GM19035 (cell line): ENCODE measurements at regions not wholly inside any gene's neighbourhood (a gene's known extent, or its start where the extent isn't known, plus 50 kb on each side); places are given as distances from the start of the nearest gene placed in this dataset.

Experiments used
- ATAC-seq: cut with Tn5 transposase; IDR thresholded peaks from one replicate; pipeline ENCODE4 v1.9.1; 2021; ENCODE audit not compliant: unreplicated experiment

DNA sequence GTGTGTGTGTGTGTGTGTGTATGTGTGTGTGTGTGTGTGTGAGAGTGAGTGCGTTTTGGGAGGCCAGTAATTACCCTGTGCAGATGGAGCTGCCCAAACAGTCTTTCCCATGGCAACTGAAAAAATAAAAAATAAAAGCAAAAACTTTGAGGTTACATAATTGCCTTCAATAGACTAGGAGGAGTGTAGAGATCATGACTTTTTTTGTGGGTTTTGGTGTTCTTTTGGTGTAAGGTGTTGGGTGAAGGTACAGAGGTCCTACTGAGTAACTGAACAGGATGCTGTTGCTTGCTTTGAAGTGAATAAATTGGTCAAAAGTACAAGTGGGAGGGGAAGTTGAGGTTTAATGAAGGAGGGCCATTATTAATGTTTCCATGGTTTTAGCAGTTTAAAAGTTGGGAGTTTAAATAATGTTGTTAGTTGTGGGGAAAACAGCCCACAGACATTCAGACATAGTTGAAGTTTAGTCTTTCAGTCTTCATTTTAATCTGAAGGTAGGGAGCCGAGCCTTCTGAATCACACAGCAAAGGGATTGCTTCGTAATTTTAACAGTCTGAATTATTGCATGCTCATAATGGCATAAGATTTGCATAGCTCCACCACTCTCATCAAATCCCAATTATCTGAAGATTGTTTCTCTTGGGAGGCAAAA, 251.4 kb downstream of the PRL start:
- no peak for ATAC-seq

DNA sequence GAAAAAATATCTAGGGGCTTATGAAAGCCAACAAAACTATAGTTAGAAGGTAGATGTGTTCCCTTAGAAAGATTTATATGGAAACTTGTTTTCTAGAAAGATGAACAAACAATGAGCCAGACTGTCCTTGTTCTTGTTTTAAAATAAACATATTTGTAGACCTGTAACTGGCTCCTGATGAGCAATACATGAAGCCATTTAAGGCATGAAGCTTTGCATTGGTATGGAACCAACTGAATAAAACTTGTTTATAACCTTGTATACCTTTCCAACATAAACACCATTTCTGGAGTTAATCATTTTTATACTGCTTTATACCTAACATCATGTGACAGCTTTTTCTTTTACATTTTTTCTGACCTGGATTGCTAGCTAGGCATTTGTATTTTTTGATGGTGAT, 247.8 kb downstream of the PRL start:
- ATAC-seq: no peak

DNA sequence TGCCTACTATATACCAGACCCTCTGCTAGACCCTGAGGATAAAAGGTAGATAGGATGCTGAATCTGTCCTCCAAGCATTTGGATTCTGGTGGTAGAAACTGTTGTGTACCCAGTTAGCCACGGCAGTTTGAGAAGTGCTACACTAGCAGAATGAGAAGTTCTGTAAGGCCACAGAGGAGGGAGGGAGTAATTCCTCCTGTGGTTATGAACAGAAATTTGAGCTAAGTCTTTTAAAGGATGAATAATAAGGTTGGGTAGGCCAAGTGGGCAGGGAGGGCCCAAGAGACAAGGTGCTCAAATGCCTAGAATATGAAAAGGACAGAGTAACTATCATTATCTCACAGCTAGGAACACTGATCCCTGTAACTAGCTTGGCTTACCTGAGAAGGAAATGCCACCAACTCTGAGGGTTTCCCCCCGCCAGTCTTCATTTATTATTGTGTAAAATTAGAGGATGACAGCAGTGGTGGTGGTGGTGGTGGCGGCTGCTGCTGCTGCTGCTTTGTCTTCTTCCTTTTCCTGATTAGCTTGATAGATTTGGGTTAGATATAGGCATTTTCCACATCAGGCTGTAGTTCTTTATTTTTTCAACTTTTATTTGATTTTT, 243.3 kb downstream of the PRL start:
- no peak for ATAC-seq

DNA sequence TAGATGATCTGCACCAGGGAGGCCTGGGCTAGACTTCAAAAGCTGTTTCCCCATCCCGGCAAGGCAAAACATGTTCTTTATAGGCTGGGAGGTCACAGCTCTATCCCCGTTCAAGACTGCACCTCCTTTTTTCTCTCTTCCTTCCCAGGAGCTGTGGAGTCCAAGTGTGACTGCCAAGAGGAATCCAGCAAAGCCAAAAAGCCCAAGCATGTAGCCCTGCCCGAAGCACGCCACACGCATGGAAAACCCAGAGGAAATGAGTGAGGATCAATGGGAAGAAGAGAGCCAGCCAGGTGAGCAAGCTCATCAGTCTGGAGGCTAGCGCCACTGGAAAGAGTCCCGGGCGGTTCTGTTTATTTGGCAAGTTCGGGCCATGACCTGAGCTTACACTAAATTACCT, 240.4 kb downstream of the PRL start:
- ATAC-seq: no peak

DNA sequence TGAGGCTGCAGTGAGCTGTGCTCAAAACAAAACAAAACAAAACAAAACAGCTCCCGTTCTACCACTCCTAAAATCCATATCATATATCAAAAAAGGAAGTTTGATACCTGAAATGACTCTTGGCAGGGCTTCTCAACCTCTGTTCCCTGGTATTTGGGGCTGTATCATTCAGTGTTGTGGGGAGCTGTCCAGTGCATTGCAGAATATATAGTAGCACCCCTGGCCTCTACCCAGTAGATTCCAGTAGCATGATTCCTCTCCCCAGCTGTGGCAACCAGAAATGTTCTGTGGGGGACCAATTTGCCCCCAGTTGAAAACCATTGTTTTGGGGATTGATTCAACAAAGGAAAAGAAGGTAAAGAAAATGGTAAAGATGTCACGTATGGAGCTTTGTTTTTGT, 238.9 kb downstream of the PRL start:
- no peak for ATAC-seq

DNA sequence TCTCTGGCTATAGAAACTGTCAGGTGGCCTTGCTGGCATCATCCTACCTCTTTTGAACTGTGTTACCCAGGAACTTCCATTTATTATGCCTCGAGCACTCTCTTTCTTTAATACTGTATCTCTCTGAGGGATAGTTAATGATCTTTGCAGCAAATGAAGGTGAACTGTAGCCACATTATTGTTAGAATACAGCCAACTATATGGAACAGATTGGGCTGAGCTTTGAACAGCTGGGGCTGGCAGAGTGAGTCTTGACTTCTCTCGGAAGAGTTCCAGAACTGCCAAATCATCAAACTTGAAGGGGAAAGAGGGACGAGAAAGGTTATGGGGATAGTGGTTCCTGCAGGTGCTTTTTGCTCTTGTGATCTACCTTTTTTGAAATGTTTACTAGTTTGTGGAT, 237.7 kb downstream of the PRL start:
- ATAC-seq: no peak

DNA sequence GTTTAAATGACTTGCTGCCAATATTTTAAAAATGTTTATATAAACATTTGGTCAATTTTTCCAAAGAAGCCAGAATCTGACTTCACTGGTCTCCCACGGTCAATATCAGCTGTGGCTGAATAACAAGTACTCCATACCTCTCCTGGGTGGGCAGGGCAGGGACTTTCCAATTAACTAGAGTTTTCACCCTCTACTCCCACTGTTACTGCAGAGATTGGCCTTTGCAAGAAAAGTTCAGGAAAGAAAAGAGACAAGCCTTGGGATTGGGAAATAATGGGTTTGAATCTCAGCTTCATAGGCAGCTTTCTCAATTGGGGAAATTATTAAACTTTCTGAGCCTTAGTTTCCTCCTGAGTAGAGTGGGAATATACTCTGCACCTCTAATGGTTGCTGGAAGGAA, 236.9 kb downstream of the PRL start:
- ATAC-seq: no peak

DNA sequence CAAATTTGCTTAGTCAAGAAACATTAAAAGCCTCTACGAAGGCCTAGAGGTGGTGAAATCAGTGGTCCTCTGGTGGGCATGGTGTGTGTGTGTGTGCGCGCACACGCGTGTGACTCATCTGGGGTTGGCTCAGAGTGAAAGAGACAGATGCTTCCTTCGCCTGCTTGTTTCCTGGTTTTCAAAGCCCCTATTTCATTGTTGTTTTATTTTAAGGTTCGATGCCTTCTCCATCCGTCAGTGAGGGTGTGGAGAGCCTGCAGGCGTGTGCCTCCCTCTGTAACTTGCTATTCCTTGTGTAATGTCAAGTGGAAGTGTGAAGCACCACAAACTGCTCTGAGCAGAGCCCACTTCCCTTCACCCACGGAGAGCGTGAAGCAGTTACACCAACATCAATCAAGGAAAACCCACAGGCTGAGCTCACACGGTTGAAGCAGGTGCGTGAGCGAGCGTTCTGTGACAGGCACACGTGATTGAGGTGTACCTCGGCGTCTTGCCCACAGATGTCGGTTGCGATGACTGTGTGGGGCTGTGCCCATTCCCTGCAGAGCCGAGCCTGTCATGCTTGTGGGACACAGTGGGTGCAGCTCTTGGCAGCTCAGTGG, 233.9 kb downstream of the PRL start:
- ATAC-seq: peak; percentile 76

DNA sequence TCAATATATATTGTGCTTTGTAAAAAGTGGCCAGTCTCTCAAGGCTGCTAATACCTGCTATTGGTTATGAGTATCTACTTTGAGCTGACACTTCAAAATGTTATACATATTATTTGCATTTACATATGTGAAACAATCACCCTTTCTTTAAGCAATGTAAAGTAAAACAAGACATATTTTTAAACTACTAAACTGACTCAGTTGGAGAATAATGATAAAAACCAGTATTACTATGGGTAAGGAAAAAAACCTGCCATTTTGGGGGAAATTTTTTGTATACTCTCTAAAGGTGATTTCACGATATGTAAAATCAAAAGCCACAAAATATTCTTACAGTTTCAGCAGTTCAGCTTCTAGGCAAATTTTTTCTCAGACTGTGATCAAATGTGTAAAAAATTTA, 232.3 kb downstream of the PRL start:
- ATAC-seq: peak; percentile 24

DNA sequence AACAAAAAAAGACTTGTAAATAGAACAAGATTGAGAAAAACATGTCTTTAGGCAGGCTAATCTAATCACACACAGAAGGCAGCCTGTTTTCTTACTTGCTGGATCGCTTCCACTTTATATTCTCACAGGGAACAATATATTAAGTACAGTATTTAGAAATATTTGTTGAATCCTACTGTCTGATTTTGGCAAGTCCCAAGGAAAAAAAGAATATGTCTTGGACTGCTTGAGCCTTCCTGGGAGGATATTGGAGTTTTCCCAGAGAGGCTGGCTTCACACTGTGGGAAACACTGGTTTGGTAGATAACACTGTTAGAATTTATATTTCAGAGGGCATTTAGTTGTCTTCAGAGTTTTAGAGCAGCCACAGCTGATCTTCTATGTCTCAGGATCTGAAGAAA, 229.7 kb downstream of the PRL start:
- no peak for ATAC-seq

DNA sequence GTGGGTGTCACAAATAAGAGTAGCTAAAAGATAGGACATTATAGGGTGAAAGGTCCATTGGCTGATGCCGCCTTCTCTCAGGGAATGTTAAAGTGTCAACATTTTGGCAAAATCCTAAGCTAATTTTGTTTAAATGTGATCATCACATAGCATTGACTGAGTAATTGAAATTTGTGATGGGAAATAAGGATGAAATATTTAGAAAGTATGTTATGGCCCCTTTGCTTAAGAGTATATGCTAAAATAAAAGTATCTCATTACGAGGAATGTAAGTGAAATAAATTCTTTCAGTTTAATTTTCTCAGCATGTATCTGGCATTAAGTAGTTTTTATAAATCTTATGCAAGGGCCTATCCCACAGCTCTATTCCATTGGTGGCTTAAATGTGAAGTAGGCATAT, 229.2 kb downstream of the PRL start:
- ATAC-seq: no peak

DNA sequence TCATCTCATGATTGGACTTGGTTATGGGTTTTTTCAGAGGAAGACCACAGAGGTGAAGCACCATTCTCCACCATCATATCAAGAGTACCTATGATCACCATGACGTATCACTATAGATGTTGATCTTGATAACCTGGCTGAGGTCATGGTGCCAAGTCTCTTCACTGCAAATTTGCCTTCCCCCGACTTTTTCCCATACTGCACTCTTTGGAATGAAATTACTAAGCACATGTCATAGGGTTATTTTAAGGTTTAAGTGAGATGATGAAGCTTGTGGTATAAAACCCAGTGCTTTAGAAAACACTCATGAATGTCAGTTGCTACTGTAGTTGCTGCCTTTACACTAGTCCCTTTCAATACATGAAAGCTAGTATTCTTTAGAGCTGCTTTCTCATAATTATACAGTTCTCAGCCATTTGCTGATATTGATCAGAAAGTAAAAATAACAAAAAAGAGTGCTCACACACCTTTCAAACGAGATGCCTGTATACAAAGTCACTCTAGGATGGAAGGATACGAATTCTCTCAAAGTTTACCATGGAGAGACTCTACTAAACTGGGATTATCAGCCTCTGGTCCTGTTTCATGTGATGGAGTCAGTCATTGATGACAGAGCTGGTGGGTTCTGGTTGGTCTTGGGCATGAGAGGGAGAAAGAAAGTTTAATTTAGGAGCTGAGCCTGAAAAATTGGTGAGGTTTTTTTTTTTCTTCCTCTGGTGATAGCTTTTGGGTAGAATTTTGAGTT, 228.1 kb downstream of the PRL start:
- ATAC-seq: peak; percentile 66

DNA sequence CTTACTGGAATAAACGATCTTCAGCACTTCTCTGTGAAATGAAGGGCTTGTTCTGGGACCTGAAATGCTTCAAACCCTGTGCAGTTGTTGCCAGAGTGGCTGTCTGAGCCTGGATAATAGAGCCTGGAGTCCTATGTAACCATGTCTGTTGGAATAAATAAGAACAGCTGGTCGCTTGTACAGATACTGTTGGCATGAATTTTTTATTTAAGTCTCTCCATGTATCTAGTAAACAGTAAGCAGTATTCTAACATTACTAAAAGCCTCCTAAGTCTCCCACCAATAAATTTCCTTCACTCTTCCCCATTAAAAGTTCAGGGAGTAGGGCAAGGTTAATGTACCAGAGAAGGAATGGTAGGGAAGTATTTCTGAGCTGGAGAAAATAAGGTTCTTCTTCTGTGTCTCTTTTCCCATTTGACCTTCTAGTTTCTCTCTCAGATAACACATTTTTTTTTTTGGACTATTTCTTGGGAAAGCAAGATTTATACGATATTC, 227.5 kb downstream of the PRL start:
- ATAC-seq: no peak

DNA sequence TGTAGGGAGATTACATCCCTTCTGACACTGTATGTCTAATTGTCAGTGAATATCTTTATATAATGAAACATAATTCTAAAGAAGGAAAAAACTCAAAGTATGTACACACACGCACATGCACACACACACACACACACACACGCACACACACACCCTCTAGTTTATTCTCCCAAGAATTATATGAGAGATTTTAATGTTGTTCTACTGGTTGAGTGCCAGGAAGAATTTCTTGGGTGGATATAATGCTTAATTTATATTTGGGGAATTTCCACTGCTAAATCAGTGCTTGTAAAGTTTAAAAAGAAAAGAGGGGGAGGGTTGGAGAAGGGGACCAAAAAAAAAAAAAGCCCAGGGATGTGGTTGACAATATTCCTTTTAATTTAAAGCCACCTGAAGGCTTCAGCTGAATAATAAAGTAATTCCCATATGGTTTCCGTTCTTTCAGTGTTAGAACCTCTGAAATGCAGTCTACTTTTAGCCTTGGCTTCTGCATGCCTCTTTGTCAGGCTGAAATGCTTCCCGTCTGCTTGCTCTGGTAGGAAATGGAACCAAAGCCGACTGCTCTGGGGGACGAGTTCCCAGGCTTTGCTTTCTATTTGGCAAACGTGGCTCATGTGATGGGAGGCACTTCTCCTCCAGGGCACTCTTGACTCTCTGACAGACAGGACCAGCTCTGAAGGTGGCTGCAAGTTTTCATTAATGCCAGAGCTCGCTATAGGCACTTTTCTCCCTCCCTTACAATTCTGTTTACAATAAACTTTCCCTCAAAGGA, 225.4 kb downstream of the PRL start:
- no peak for ATAC-seq

DNA sequence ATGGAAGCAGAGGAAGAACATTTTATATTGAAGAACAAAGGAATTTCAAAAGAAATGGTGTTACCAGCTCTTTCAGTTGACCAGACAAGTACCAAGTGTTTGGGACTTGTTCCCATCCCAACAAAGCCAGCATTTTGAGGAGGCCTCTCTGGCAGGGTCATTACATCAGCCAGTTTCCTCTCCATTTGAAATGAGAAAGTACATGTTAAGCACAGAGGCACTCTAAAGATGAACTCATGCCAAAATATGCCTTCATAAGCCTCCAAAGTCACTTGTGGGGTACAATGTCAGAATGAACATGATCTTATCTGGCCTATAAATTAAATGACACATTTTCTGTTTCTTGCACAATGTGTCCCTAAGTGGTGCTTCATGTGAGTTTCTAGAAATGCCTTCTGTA, 223.9 kb downstream of the PRL start:
- ATAC-seq: no peak

DNA sequence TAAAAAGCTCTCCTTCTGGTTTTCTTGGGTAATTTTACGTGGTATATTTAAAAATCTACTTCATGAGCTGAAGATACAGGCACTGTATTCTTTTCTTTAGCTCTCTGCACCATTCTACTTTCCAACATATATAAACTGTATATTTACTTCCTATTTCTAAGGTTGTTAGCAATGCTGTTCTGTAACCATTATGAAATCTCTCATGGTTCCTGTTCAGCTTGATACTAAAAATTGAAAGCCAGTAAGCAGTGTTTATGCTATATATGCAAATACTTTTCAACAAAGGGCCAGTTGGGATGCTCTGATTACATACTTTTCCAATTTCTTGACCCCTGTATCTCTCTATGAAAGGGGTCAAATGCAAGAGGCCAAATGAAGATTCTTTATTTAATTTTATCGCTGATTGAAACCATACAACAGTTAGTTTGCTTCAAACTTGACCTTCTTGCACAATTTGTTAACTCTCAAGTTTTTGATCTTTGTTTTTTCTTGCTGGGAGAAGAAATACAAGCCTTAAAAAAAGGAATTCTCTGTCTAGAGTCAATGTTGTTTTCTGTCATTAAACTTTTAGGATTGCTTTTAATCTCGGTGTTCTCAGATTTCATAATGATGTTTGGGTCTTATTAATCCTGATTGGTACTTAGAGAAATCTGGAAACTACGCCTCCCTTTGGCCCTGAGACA, 223.2 kb downstream of the PRL start:
- no peak for ATAC-seq

DNA sequence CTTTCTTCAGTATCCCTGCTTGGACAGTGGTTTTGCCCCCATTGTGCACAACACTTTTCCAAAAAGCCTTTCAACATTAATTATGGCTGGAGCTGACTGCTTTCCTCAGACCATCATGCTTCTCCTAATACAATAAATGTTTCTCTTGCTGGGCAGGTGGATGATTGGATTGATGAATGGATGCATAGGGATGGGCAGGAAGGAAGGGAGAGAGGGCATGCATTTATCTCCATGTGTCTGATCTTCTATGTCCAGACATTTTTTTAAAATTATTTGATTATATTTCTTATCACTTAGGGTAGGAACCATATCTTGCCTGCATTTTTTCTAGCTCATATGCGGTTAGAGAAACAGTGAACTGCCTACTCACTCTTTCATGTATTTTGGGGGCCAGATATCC, 218.5 kb downstream of the PRL start:
- ATAC-seq: no peak

DNA sequence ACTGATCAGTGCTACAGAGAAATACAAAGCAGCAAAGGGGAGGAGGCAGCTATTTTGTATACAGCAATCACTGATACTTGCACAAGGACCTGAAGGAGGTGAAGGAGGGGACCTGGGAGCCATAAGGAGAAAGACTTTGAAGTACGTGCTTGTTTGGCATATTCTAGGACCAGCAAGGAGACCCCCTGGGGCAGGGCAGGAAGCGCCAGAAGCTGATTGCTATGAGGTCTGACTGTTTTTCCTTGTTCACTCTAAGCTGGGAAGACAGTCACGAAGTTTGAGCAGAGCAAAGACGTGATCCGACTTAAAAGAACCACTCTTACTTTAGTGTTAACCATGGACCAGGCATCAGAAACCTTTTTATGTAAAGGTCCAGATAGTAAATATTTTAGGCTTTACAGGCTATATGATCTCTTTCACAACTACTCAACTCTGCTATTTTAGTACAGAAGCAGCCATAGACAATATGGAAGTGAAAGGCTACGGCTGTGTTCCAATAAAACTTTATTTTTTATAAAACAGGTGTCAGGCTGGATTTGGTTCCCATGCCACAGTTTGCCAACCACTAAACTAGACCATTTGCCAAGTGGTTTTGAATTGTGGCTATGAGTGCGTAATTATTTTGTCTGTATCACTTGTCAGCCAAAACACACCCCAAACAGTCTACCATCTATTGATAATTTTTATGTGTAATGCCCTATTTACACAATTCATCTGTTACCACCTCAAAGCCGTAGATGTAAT, 217.9 kb downstream of the PRL start:
- ATAC-seq: no peak

DNA sequence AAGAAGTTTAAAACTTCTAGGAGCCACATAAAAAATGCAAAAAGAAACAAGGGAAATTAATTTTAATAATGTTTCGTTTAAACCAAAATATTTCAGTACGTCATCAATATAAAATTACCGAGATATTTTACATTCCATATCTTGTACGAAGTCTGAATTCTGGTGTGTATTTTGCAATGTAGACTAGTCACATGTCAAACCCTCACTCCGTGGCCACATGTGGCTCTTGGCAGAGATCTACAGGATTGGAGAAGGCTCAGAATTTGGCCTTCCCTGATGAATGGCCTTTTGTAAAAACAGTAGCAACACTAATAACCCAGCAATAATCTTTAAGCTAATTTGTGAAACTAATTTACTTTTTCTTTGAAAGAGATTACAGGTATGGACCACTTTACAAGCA, 217.1 kb downstream of the PRL start:
- no peak for ATAC-seq

DNA sequence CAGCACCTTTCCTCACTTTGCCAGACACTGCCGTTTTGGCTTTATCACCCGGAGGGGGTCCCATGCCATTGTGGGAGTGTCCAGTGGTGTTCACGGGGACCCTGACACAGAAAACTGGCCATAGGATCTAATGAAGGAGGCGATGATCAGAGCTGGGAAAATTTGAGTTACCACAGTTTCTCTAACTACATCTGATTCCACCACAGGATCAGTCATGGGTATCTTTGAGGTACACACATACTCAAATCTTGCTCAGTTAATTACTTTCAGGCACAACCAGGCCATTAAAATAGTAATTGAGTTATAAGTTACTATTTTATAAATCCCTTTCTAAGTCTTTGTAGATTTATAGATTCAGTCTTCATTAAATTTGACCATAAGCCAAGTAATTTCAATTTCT, 215.1 kb downstream of the PRL start:
- ATAC-seq: no peak
